CD14-positive monocyte (primary cell): ENCODE measurements at regions not wholly inside any gene's neighbourhood (a gene's known extent, or its start where the extent isn't known, plus 50 kb on each side); places are given as distances from the start of the nearest gene placed in this dataset.

Experiments used
- DNase-seq, 3 donors: peaks; one replicate each; pipeline ENCODE4 v3.0.0-alpha.2; 2011 to 2022
- H2AFZ ChIP-seq: 2 replicates; pipeline ENCODE4 v1.6.0; 2012; ENCODE audit warnings: mild to moderate bottlenecking, low read depth, low read length, inconsistent platforms; ENCODE audit not compliant: insufficient read depth, poor library complexity, severe bottlenecking
- H3K27ac ChIP-seq, 2 donors: 1 replicate in 1 of 2; 2 replicates in 1 of 2; pipeline ENCODE4 v1.5.1; 2012 to 2013; ENCODE audit warnings: low read length in 2 of 2, control low read depth in 1 of 2, inconsistent platforms in 1 of 2, low read depth in 1 of 2, mild to moderate bottlenecking in 1 of 2
- H3K27me3 ChIP-seq, 2 donors: one replicate each; pipeline versions ENCODE4 v1.6.0 to v1.6.1; 2011 to 2013; ENCODE audit warnings: low read length in 2 of 2; ENCODE audit not compliant: control insufficient read depth in 2 of 2, insufficient read depth in 2 of 2
- H3K36me3 ChIP-seq, 2 donors: replicated peaks in 1 of 2; 1 replicate in 1 of 2; 2 replicates in 1 of 2; pipeline versions ENCODE4 v1.5.1 to v1.6.1; 2012 to 2013; ENCODE audit warnings: low read length in 2 of 2, control low read depth in 1 of 2, inconsistent platforms in 1 of 2, mild to moderate bottlenecking in 1 of 2; ENCODE audit not compliant: insufficient read depth in 2 of 2, control insufficient read depth in 1 of 2
- H3K4me1 ChIP-seq, 2 donors: 1 replicate in 1 of 2; 2 replicates in 1 of 2; pipeline versions ENCODE4 v1.5.1 to v1.6.1; 2012 to 2013; ENCODE audit warnings: low read length in 2 of 2, control low read depth in 1 of 2, inconsistent platforms in 1 of 2, mild to moderate bottlenecking in 1 of 2, moderate library complexity in 1 of 2; ENCODE audit not compliant: insufficient read depth in 2 of 2, control insufficient read depth in 1 of 2
- H3K4me2 ChIP-seq: replicated peaks from 2 replicates; pipeline ENCODE3; 2012; ENCODE audit warnings: low read length, moderate library complexity, mild to moderate bottlenecking; ENCODE audit not compliant: poor library complexity, severe bottlenecking; ENCODE audit errors: extremely low read depth
- H3K4me3 ChIP-seq, 3 experiments: fragments of 200-600 bp in 1 of 3; sonication (generic) in 1 of 3; replicated peaks in 1 of 3; 1 replicate in 2 of 3; 2 replicates in 1 of 3; pipeline ENCODE4 v1.5.1; 2011 to 2013; ENCODE audit warnings: low read length in 3 of 3, mild to moderate bottlenecking in 3 of 3, control low read depth in 2 of 3, low read depth in 2 of 3, inconsistent platforms in 1 of 3, moderate library complexity in 1 of 3
- H3K79me2 ChIP-seq: 2 replicates; pipeline ENCODE4 v1.6.0; 2012; ENCODE audit warnings: mild to moderate bottlenecking, control low read depth, inconsistent platforms, low read length, moderate library complexity; ENCODE audit not compliant: insufficient read depth
- H3K9ac ChIP-seq: 2 replicates; pipeline ENCODE4 v1.6.0; 2017; ENCODE audit warnings: low read length, mild to moderate bottlenecking; ENCODE audit not compliant: insufficient read depth, poor library complexity, severe bottlenecking
- H3K9me3 ChIP-seq, 2 donors: replicated peaks in 1 of 2; 1 replicate in 1 of 2; 2 replicates in 1 of 2; pipeline versions ENCODE4 v1.5.1 to v1.6.1; 2012 to 2013; ENCODE audit warnings: low read length in 2 of 2, control low read depth in 1 of 2; ENCODE audit not compliant: control insufficient read depth in 1 of 2, insufficient read depth in 1 of 2
- H4K20me1 ChIP-seq: 2 replicates; pipeline ENCODE4 v1.6.0; 2012; ENCODE audit warnings: mild to moderate bottlenecking, low read length, control low read depth, moderate library complexity; ENCODE audit not compliant: insufficient read depth
- H3K27ac Mint-ChIP-seq, 7 donors: one replicate each; pipeline ENCODE4 v1.8.0; 2020; ENCODE audit warnings: mild to moderate bottlenecking in 7 of 7, mixed read lengths in 7 of 7, moderate library complexity in 6 of 7, inconsistent platforms in 2 of 7
- H3K27me3 Mint-ChIP-seq, 3 donors: one replicate each; pipeline ENCODE4 v1.8.0; 2021 to 2022; ENCODE audit warnings: low read depth in 3 of 3, mild to moderate bottlenecking in 3 of 3, mixed read lengths in 3 of 3, moderate library complexity in 3 of 3, inconsistent platforms in 1 of 3
- H3K36me3 Mint-ChIP-seq, 2 donors: one replicate each; pipeline ENCODE4 v1.8.0; 2020; ENCODE audit warnings: mixed read lengths in 2 of 2, inconsistent platforms in 1 of 2, mild to moderate bottlenecking in 1 of 2
- H3K4me1 Mint-ChIP-seq: one replicate; pipeline ENCODE4 v1.8.0; 2020; ENCODE audit warnings: mild to moderate bottlenecking, mixed read lengths
- H3K4me3 Mint-ChIP-seq, 2 donors: one replicate each; pipeline ENCODE4 v1.8.0; 2020; ENCODE audit warnings: mild to moderate bottlenecking in 2 of 2, mixed read lengths in 2 of 2, moderate library complexity in 1 of 2
- H3K9me3 Mint-ChIP-seq, 7 donors: one replicate each; pipeline ENCODE4 v1.8.0; 2020 to 2022; ENCODE audit warnings: mixed read lengths in 7 of 7, mild to moderate bottlenecking in 6 of 7, moderate library complexity in 6 of 7, inconsistent platforms in 2 of 7
- WGBS: methylation state at CpG from one replicate; pipeline ENCODE4 v1.1.5; 2013; ENCODE audit warnings: missing lambda C conversion rate; ENCODE audit not compliant: insufficient coverage; 5-methylcytosine and 5-hydroxymethylcytosine counted together
- intact Hi-C, 2 donors: fragments of 100-400 bp; cut with micrococcal nuclease; formaldehyde crosslinking; loops; one replicate each; pipeline versions ENCODE4 v1.15.0 to v1.15.1; 2023
- TF ChIP-seq, protein P1 (sequence below): fragments of 200-600 bp; IDR thresholded peaks from one replicate; pipeline ENCODE4 v1.8.0; 2022; ENCODE audit warnings: antibody characterized with exemption, mild to moderate bottlenecking

DNA sequence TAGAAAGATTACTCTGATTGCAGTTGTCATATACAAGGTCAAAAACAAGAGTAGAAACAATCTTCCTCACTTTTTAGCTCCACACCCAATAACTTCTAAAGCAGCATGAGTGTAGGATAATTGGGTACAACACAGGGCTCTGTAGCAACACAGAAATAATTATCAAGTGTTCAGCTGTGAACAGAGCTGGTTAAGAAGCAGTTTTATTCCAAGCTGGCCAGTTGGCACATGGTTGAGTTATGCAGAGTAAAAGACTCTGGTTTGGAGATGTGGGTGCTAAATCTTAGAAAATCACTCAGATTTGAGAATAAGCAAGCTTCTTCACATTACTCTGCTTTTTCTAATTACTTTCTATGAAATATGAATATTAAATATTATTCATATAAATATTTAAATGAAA is 118.5 kb downstream of the KIF2B start:
- no peak overlapping the region for H3K4me3 ChIP-seq
- H3K36me3 ChIP-seq: no peaks in the 10 kb centered on the region
- H3K4me2 ChIP-seq: no peak overlapping the region
- H3K9ac ChIP-seq: no peak overlapping the region
- H3K79me2 ChIP-seq: no peaks in the 10 kb centered on the region
- H3K4me3 Mint-ChIP-seq: no peak overlapping the region
- H4K20me1 ChIP-seq: no peaks in the 10 kb centered on the region
- no peak overlapping the region for H3K27ac ChIP-seq
- H3K9me3 Mint-ChIP-seq: no peaks in the 10 kb centered on the region
- intact Hi-C loops: no loop called here
- H3K27me3 Mint-ChIP-seq: no peaks in the 10 kb centered on the region
- DNase-seq: no peak
- H2AFZ ChIP-seq: no peak overlapping the region
- H3K27me3 ChIP-seq: no peaks in the 10 kb centered on the region
- H3K36me3 Mint-ChIP-seq: no peaks in the 10 kb centered on the region
- no peak overlapping the region for H3K27ac Mint-ChIP-seq
- H3K9me3 ChIP-seq: no peaks in the 10 kb centered on the region
- TF ChIP-seq, protein P1, sequence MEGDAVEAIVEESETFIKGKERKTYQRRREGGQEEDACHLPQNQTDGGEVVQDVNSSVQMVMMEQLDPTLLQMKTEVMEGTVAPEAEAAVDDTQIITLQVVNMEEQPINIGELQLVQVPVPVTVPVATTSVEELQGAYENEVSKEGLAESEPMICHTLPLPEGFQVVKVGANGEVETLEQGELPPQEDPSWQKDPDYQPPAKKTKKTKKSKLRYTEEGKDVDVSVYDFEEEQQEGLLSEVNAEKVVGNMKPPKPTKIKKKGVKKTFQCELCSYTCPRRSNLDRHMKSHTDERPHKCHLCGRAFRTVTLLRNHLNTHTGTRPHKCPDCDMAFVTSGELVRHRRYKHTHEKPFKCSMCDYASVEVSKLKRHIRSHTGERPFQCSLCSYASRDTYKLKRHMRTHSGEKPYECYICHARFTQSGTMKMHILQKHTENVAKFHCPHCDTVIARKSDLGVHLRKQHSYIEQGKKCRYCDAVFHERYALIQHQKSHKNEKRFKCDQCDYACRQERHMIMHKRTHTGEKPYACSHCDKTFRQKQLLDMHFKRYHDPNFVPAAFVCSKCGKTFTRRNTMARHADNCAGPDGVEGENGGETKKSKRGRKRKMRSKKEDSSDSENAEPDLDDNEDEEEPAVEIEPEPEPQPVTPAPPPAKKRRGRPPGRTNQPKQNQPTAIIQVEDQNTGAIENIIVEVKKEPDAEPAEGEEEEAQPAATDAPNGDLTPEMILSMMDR: no peak
- H3K4me1 ChIP-seq: no peaks in the 10 kb centered on the region
- no peaks in the 10 kb centered on the region for H3K4me1 Mint-ChIP-seq

DNA sequence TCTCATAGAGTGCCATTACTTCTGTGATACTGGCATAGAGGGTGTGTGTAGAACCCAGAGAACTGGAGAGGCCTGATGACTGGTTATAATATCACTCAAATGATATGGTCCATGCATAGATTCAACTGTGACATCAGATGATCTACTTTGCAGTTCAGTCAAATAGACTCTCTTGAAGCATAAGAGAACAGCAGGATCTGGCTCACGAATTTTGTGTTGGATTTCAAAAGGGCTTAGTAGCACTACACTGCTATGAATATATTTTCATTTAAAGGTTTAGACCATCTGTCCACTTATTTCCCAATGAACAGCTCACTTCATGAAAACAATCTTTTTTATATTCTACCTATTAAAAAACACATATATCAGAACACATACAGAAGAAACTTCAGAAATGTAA is 119.7 kb downstream of the KIF2B start:
- Histone ChIP-seq H3K9me3 (no peaks in the 10 kb centered on the region), H3K27ac (no peak overlapping the region), H3K4me1 (no peaks in the 10 kb centered on the region), H3K4me3 (no peak overlapping the region), H3K79me2 (no peaks in the 10 kb centered on the region), H3K36me3 (no peaks in the 10 kb centered on the region), H4K20me1 (no peaks in the 10 kb centered on the region), H3K4me2 (no peak overlapping the region), H2AFZ (no peak overlapping the region), H3K27me3 (no peaks in the 10 kb centered on the region), H3K9ac (no peak overlapping the region)
- WGBS: no CpG with 5 or more reads among the region's 1 CpG
- TF ChIP-seq, protein P1: no peak
- no peaks in the 10 kb centered on the region for H3K4me1 Mint-ChIP-seq
- H3K27ac Mint-ChIP-seq: no peak overlapping the region
- no peaks in the 10 kb centered on the region for H3K36me3 Mint-ChIP-seq
- no peaks in the 10 kb centered on the region for H3K27me3 Mint-ChIP-seq
- no peaks in the 10 kb centered on the region for H3K9me3 Mint-ChIP-seq
- no peak overlapping the region for H3K4me3 Mint-ChIP-seq
- intact Hi-C loops: no loop called here
- DNase-seq: no peak
